Effector memory CD8-positive, alpha-beta T cell (primary cell): ENCODE measurements at regions not wholly inside any gene's neighbourhood (a gene's known extent, or its start where the extent isn't known, plus 50 kb on each side); places are given as distances from the start of the nearest gene placed in this dataset.

ENCODE experiments used
- ATAC-seq: fragments of 150-1000 bp; cut with Tn5 transposase; replicated peaks from 2 replicates; pipeline ENCODE4 v1.10.0; 2021; ENCODE audit warnings: mild to moderate bottlenecking, moderate library complexity
- DNase-seq, 3 experiments: peaks; one replicate each; pipeline ENCODE4 v3.0.0; 2021
- H3K27ac Mint-ChIP-seq, 2 donors: one replicate each; pipeline ENCODE4 v1.8.0; 2022; ENCODE audit warnings: mild to moderate bottlenecking in 2 of 2, mixed read lengths in 2 of 2, moderate library complexity in 2 of 2
- H3K27me3 Mint-ChIP-seq, 2 donors: one replicate each; pipeline ENCODE4 v1.8.0; 2022; ENCODE audit warnings: mixed read lengths in 2 of 2
- H3K36me3 Mint-ChIP-seq: one replicate; pipeline ENCODE4 v1.8.0; 2022; ENCODE audit warnings: mild to moderate bottlenecking, moderate library complexity, mixed read lengths; ENCODE audit not compliant: insufficient read depth
- H3K4me1 Mint-ChIP-seq, 2 donors: one replicate each; pipeline ENCODE4 v1.8.0; 2022; ENCODE audit warnings: low read depth in 2 of 2, mixed read lengths in 2 of 2
- H3K4me3 Mint-ChIP-seq, 2 donors: one replicate each; pipeline ENCODE4 v1.8.0; 2022; ENCODE audit warnings: mild to moderate bottlenecking in 2 of 2, mixed read lengths in 2 of 2, moderate library complexity in 2 of 2
- H3K9me3 Mint-ChIP-seq, 2 donors: one replicate each; pipeline ENCODE4 v1.8.0; 2022; ENCODE audit warnings: mixed read lengths in 2 of 2

GRCh38 chr18:46279673-46280072 lies 175.5 kb downstream of the HAUS1 start:
- peaks cover 1 to 10% of the 10 kb centered on the region in 2 donors for H3K4me1 Mint-ChIP-seq
- no peaks in the 10 kb centered on the region for H3K36me3 Mint-ChIP-seq
- DNase-seq (no peak), ATAC-seq (no peak)
- H3K4me3 Mint-ChIP-seq = no peak overlapping the region
- no peak overlapping the region for H3K27ac Mint-ChIP-seq
- no peaks in the 10 kb centered on the region for H3K27me3 Mint-ChIP-seq
- no peaks in the 10 kb centered on the region for H3K9me3 Mint-ChIP-seq

DNA sequence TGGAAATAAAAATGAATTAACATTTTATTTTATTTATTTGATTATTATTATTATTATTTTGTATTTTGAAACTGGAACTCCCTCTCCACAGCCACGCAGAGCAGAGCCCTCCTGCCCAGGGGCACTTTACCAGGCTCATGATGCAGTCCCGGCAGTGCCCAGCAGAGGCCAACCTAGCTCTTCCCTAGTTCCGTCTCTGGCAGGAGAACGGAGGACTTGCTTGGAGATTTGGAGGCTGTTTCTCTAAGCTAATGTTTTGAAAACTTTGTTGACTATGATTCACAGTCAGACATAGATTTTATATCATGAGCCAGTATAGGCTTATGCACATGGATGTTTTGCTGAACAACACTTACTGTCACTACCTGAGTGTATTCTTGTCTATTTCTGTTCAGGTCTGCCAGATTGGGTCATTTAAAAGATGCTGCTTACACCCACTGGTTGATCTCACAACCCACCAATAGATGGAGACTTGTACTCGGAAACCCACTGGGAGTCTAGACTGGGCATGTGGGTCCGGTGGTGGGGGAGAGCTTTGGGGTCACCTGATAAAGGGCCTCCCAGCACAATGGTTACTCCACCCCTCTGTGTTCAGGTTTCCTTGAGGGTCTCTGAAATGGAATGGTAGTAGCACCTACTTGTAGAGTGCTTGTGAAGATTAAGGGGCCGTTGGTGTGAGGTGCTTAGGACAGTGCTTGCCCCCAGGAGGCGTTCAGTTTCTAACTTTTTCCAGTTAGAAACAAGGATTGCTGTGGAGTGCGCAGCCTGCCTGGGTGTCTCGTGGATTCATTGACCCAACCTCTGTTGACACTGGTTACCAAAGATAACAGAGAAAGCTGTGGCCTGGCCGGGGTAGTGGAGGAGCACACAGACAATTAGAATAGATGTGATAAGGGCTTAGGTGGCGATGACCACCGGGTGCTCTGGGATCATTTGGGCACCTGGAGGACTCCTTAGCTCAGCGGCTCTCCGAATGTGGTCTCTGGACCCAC lies 177.3 kb downstream of the HAUS1 start:
- Mint-ChIP-seq H3K4me1 (peaks cover 1 to 9% of the 10 kb centered on the region in 2 donors), H3K4me3 (no peak overlapping the region), H3K9me3 (no peaks in the 10 kb centered on the region), H3K27ac (no peak overlapping the region), H3K27me3 (no peaks in the 10 kb centered on the region), H3K36me3 (no peaks in the 10 kb centered on the region)
- peak; percentile 51 to 54 (median 53) for DNase-seq
- peak; percentile 93 for ATAC-seq

- no peak for DNase-seq
- no peak overlapping the region for H3K4me3 Mint-ChIP-seq
Measured at GRCh38 chr18:46282177-46282570, 178.0 kb downstream of the HAUS1 start.

GRCh38 chr18:46282646-46283045 lies 178.5 kb downstream of the HAUS1 start:
- Mint-ChIP-seq H3K27ac (no peak overlapping the region), H3K9me3 (no peaks in the 10 kb centered on the region)

More at GRCh38 chr18:46282177-46282570, 178.0 kb downstream of the HAUS1 start:
- Mint-ChIP-seq H3K4me1 (peaks cover 1 to 6% of the 10 kb centered on the region in 2 donors), H3K27me3 (no peaks in the 10 kb centered on the region), H3K9me3 (no peaks in the 10 kb centered on the region), H3K36me3 (no peaks in the 10 kb centered on the region), H3K27ac (no peak overlapping the region)
- ATAC-seq = no peak

DNA sequence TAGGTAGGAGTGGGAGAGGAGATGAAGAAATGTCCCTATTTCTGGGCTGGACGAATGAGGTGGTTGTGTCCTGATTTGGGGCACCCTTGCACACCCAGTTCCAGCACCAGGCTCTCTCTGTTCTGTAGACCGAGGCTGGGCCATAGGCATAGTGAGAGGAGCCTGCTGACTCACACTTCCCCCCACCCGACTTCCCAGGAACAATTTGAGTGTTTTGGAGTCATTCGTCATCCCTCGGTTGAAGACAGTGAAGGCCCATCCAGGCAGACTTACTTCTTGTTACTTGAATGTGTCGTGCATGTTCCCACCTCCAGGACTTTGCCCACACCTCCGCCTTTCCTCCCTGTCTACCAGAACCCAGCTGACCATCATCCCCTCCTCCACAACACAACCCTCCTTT lies 179.1 kb downstream of the HAUS1 start:
- Mint-ChIP-seq H3K4me1 (peaks cover 0 to 1% of the 10 kb centered on the region in 2 donors), H3K27me3 (no peaks in the 10 kb centered on the region), H3K27ac (no peak overlapping the region), H3K36me3 (no peaks in the 10 kb centered on the region), H3K4me3 (no peak overlapping the region), H3K9me3 (no peaks in the 10 kb centered on the region)
- DNase-seq (no peak), ATAC-seq (no peak)

More at GRCh38 chr18:46282646-46283045, 178.5 kb downstream of the HAUS1 start:
- ATAC-seq (no peak), DNase-seq (no peak)
- Mint-ChIP-seq H3K4me1 (peaks cover 1 to 3% of the 10 kb centered on the region in 2 donors), H3K36me3 (no peaks in the 10 kb centered on the region), H3K4me3 (no peak overlapping the region), H3K27me3 (no peaks in the 10 kb centered on the region)

- H3K4me3 Mint-ChIP-seq = no peak overlapping the region
- no peaks in the 10 kb centered on the region for H3K36me3 Mint-ChIP-seq
- H3K27me3 Mint-ChIP-seq = no peaks in the 10 kb centered on the region
- DNase-seq = no peak
- H3K9me3 Mint-ChIP-seq = no peaks in the 10 kb centered on the region
- ATAC-seq = no peak
- no peak overlapping the region for H3K27ac Mint-ChIP-seq
- H3K4me1 Mint-ChIP-seq = peaks cover 0 to under 1% of the 10 kb centered on the region in 2 donors
Measured at GRCh38 chr18:46283895-46284295, 179.7 kb downstream of the HAUS1 start.

- Mint-ChIP-seq H3K9me3 (no peaks in the 10 kb centered on the region), H3K4me1 (peaks cover 0 to 3% of the 10 kb centered on the region in 2 donors), H3K4me3 (no peak overlapping the region), H3K27ac (no peak overlapping the region), H3K36me3 (no peaks in the 10 kb centered on the region), H3K27me3 (no peaks in the 10 kb centered on the region)
- no peak for ATAC-seq
- DNase-seq = no peak
Measured at GRCh38 chr18:46289463-46289862, 185.3 kb downstream of the HAUS1 start.

GRCh38 chr18:46289931-46290330 lies 185.7 kb downstream of the HAUS1 start:
- DNase-seq (no peak), ATAC-seq (no peak)
- Mint-ChIP-seq H3K36me3 (no peaks in the 10 kb centered on the region), H3K9me3 (no peaks in the 10 kb centered on the region), H3K4me1 (peaks cover 0 to 3% of the 10 kb centered on the region in 2 donors), H3K27ac (no peak overlapping the region), H3K4me3 (no peak overlapping the region), H3K27me3 (no peaks in the 10 kb centered on the region)

- H3K27ac Mint-ChIP-seq = no peak overlapping the region
- H3K4me1 Mint-ChIP-seq = peaks cover 0 to 3% of the 10 kb centered on the region in 2 donors
- H3K9me3 Mint-ChIP-seq = no peaks in the 10 kb centered on the region
- DNase-seq (no peak), ATAC-seq (no peak)
- H3K4me3 Mint-ChIP-seq = no peak overlapping the region
- H3K36me3 Mint-ChIP-seq = no peaks in the 10 kb centered on the region
- H3K27me3 Mint-ChIP-seq = no peaks in the 10 kb centered on the region
Measured at GRCh38 chr18:46290440-46291020, 186.3 kb downstream of the HAUS1 start.

DNA sequence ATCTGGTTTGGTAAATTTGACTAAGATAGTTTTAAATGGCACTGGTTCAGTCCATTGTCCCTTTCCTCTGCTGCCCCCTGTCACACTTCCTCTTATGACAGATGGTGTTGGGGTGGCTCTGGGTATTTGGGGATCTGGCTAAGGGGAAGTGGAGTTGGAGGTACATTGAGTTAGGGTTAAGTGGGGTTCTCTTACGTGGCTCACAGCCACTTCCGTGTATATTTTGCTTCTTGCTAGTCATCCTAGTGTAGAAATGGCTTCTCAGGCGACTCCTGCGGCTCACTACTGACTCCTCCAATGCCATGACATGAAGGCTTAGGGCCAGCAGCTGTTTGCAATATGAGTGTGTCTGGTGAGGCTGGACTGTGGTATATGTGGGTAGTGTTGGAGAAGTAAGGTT lies 187.0 kb downstream of the HAUS1 start:
- no peaks in the 10 kb centered on the region for H3K9me3 Mint-ChIP-seq
- no peaks in the 10 kb centered on the region for H3K36me3 Mint-ChIP-seq
- DNase-seq (no peak), ATAC-seq (no peak)
- no peak overlapping the region for H3K4me3 Mint-ChIP-seq
- H3K27ac Mint-ChIP-seq = peak overlapping the region in 1 of 2 donors; percentile 21
- H3K4me1 Mint-ChIP-seq = peaks cover 0 to 3% of the 10 kb centered on the region in 2 donors
- no peaks in the 10 kb centered on the region for H3K27me3 Mint-ChIP-seq

DNA sequence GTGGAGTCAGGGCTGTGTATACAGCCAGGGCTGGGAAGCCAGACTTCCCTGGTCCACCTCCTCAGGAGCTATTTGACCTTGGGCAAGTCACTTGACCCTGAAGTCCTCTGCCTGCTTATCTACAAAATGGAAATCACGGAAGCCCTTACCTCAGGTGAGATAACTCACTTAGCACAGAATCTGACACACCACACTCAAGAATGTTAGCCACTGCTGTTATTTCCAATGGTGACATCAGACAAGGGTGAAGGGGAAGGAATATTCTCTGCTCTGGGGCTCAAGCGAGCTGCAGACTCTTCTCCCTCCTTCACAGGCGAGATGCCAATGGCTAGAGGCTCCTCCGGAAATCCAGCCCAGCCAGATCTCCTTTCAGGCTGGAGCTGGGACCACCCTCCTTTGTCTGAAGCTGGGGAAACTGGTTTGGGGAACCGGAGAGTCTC lies 189.6 kb downstream of the HAUS1 start:
- H3K27ac Mint-ChIP-seq = no peak overlapping the region
- no peak overlapping the region for H3K4me3 Mint-ChIP-seq
- DNase-seq = no peak
- ATAC-seq = no peak
- peaks cover 0 to 6% of the 10 kb centered on the region in 2 donors for H3K27me3 Mint-ChIP-seq
- peaks cover 0 to 10% of the 10 kb centered on the region in 2 donors for H3K4me1 Mint-ChIP-seq
- H3K9me3 Mint-ChIP-seq = no peaks in the 10 kb centered on the region
- no peaks in the 10 kb centered on the region for H3K36me3 Mint-ChIP-seq

GRCh38 chr18:46294318-46294717 lies 190.1 kb downstream of the HAUS1 start:
- ATAC-seq = no peak

GRCh38 chr18:46294751-46295150 lies 190.6 kb downstream of the HAUS1 start:
- H3K4me3 Mint-ChIP-seq = no peak overlapping the region
- H3K36me3 Mint-ChIP-seq = no peaks in the 10 kb centered on the region
- H3K9me3 Mint-ChIP-seq = no peaks in the 10 kb centered on the region
- H3K27ac Mint-ChIP-seq = peak overlapping the region in 1 of 2 donors; percentile 29
- peaks cover 0 to 10% of the 10 kb centered on the region in 2 donors for H3K4me1 Mint-ChIP-seq
- peaks cover 0 to 8% of the 10 kb centered on the region in 2 donors for H3K27me3 Mint-ChIP-seq
- DNase-seq = no peak
- ATAC-seq = no peak

More at GRCh38 chr18:46294318-46294717, 190.1 kb downstream of the HAUS1 start:
- H3K27ac Mint-ChIP-seq = no peak overlapping the region
- no peak overlapping the region for H3K4me3 Mint-ChIP-seq
- H3K36me3 Mint-ChIP-seq = no peaks in the 10 kb centered on the region
- no peaks in the 10 kb centered on the region for H3K9me3 Mint-ChIP-seq
- no peak for DNase-seq
- H3K4me1 Mint-ChIP-seq = peaks cover 0 to 10% of the 10 kb centered on the region in 2 donors
- H3K27me3 Mint-ChIP-seq = peaks cover 0 to 8% of the 10 kb centered on the region in 2 donors
